GM12891 (cell line): ENCODE measurements at regions not wholly inside any gene's neighbourhood (a gene's known extent, or its start where the extent isn't known, plus 50 kb on each side); places are given as distances from the start of the nearest gene placed in this dataset.

Experiments
- POLR2A ChIP-seq: IDR thresholded peaks from 2 replicates; pipeline ENCODE4 v1.6.1; 2011; ENCODE audit warnings: low read depth, low read length, control low read depth
- POLR2AphosphoS5 ChIP-seq: IDR thresholded peaks from 2 replicates; pipeline ENCODE4 v1.6.1; 2011; ENCODE audit warnings: low read depth, low read length, control low read depth
- TAF1 ChIP-seq: IDR thresholded peaks from 2 replicates; pipeline ENCODE4 v1.6.1; 2011; ENCODE audit warnings: low read depth, low read length, control low read depth

GRCh38 chr17:52546493-52546892, 388.0 kb upstream of the CA10 start:
- TF ChIP-seq POLR2A: no peak
- no peak for TF ChIP-seq POLR2AphosphoS5
- TF ChIP-seq TAF1: no peak
